AG09309 (cell line): ENCODE measurements at regions not wholly inside any gene's neighbourhood (a gene's known extent, or its start where the extent isn't known, plus 50 kb on each side); places are given as distances from the start of the nearest gene placed in this dataset.

Experiments used
- DNase-seq: peaks from one replicate; pipeline ENCODE4 v3.0.0-alpha.2; 2010; ENCODE audit warnings: low read depth
- H3K4me3 ChIP-seq: 2 replicates; pipeline ENCODE4 v1.5.1; 2011; ENCODE audit warnings: mild to moderate bottlenecking, low read depth, low read length, moderate library complexity; ENCODE audit not compliant: control insufficient read depth
- CTCF ChIP-seq: IDR thresholded peaks from 2 replicates; pipeline ENCODE4 v1.5.1; 2011; ENCODE audit warnings: mild to moderate bottlenecking, low read depth, low read length, inconsistent platforms; ENCODE audit not compliant: insufficient read depth, control insufficient read depth; ENCODE audit errors: missing control alignments

DNA sequence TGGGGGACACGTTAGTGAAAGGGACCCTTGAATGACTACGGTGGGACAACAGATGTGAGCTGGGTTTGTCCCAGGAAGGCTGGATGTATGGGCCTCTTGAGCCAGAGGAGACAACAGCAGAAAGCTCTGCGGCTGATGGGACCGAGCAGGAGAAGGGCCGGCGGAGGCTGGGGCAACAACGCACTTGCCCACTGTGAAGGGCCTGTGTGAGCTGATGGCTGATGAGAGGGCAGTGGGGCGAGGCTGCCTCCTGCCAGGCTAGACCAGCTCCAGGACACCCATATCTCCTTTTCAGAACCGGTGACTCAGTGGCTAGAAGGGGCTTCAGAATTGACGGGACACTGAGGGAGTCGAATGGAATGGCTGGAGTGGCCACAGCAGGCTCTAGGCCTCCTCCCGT lies 250.1 kb downstream of the SEC14L1 start:
- TF ChIP-seq CTCF: no peak
- no peak for DNase-seq
- H3K4me3 ChIP-seq: no peak overlapping the region

- DNase-seq: peak; percentile 94
- no peak for TF ChIP-seq CTCF
- H3K4me3 ChIP-seq: no peak overlapping the region
Observed at GRCh38 chr17:77391668-77392375, 251.1 kb downstream of the SEC14L1 start.

GRCh38 chr17:77392376-77393273 lies 251.9 kb downstream of the SEC14L1 start:
- TF ChIP-seq CTCF: no peak
- H3K4me3 ChIP-seq: no peak overlapping the region
- DNase-seq: no peak

DNA sequence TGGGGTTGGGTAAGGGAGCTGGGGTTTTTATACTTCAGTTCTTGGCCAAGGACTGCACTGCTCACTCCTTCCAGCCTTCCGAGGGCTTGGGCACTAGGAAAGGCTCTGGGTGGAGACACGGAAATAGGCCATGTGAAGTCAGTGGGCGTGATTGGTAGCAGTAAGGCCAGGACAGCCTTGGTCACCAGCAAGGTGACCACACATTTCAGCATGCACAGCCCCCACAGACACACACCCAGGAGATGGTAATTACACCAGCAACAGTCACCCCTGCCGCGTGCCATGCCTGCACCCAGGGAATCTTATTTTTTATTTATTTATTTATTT lies 252.5 kb downstream of the SEC14L1 start:
- no peak for DNase-seq
- TF ChIP-seq CTCF: no peak

DNA sequence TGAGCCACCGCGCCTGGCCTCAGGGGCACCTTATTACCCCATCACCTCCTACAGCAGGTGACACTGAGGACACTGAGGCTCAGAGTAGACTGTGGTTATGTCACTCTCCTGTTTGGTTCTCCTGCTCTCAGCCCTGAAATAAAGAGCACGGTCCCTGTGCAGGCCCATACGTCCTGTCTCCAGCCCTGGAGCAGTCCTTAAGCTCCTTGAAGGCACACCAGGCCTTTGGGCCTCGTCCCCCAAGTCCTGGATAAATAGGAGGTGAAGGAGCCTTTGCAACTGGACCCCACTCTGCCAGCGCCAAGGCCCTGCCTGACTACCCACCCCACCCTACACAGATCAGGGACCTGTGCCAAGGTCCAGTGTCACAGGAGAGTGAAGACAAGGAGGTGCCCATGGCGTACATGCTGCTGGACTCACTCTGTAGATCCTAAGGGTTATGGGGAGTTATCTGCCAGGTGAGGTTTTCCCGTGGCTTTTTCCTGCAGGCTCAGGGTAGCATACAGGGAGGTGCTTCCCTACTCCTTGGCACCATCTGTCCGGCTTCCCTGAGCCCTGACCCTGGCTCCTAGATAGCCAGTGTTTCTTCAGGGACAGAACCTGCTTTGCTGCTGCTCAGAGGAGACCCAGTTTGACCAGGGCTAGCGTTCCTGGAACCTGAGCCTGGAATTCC lies 253.2 kb downstream of the SEC14L1 start:
- no peak for DNase-seq
- no peak overlapping the region for H3K4me3 ChIP-seq
- no peak for TF ChIP-seq CTCF

More for the DNA sequence above, 252.5 kb downstream of the SEC14L1 start:
- H3K4me3 ChIP-seq: no peak overlapping the region

GRCh38 chr17:77394540-77395295 lies 253.9 kb downstream of the SEC14L1 start:
- DNase-seq: no peak
- no peak overlapping the region for H3K4me3 ChIP-seq
- TF ChIP-seq CTCF: no peak
